ENCODE measurements at regions not wholly inside any gene's neighbourhood (a gene's known extent, or its start where the extent isn't known, plus 50 kb on each side); places are given as distances from the start of the nearest gene placed in this dataset.

DNA sequence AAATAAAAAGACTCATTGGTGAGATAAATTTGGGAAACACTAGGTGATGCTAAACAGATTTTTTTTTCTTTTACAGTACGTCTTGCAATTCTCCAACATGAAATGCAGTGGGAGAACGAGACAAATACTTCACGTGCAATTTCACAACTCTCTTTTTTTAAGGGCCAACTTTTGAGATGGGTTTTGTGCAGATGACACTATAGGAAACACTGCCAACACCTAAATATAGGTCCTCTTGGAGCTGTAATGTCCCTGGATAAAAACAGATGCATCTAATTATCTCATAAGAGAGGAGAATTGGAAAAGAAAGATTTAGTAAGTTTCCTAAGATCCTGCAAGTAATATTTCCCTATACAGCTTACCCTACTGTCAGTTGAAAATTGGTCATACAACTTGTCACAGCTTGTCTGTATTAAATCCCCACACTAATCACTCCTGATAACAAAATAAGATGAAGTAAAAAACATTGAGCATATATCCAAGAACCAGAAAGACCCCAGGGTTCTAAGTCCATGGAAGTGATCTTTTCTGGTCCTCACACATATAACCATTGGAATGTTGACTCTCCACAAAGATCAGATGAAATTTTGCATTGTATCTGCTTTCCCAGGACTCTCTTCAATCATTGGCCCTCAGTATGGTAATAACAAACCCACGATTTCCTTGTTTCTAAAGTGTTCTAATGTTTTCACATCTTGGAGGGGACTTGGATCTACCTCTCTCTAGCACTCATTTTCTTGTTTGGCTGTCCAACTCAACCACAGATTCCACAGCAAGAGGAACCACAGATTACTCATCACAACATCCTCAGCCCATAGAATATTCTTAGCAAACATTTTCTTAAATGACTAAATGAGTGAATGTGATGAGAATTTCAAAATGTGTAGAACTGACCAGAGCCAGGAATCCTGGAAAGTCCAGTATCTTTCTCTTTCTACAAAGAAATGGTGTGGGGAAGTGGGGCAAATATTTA, 769.4 kb upstream of the USP15 start:
- TF ChIP-seq EZH2phosphoT487 (conservative IDR thresholded peaks at IDR 0.05; ENCODE audit: low read length): no peak
- TF ChIP-seq, protein P1, sequence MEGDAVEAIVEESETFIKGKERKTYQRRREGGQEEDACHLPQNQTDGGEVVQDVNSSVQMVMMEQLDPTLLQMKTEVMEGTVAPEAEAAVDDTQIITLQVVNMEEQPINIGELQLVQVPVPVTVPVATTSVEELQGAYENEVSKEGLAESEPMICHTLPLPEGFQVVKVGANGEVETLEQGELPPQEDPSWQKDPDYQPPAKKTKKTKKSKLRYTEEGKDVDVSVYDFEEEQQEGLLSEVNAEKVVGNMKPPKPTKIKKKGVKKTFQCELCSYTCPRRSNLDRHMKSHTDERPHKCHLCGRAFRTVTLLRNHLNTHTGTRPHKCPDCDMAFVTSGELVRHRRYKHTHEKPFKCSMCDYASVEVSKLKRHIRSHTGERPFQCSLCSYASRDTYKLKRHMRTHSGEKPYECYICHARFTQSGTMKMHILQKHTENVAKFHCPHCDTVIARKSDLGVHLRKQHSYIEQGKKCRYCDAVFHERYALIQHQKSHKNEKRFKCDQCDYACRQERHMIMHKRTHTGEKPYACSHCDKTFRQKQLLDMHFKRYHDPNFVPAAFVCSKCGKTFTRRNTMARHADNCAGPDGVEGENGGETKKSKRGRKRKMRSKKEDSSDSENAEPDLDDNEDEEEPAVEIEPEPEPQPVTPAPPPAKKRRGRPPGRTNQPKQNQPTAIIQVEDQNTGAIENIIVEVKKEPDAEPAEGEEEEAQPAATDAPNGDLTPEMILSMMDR (IDR thresholded peaks at IDR 0.05; ENCODE audit: insufficient read depth, low read length, poor library complexity, severe bottlenecking): no peak
